GM12878 (cell line): ENCODE measurements at regions not wholly inside any gene's neighbourhood (a gene's known extent, or its start where the extent isn't known, plus 50 kb on each side); places are given as distances from the start of the nearest gene placed in this dataset.

Experiments
- ATAC-seq: fragments of 200-7000 bp; cut with Tn5 transposase; 3 replicates; pipeline ENCODE4 v1.9.1; 2020; ENCODE audit warnings: mild to moderate bottlenecking, moderate library complexity
- BruUV-seq: library from RNA; stranded (reverse); fragments of 400-500 nt; replicated peaks from 2 replicates; lab custom pipeline; 2021; lab: Mats Ljungman, UMichigan
- CTCF ChIA-PET: fragments of 300-600 bp; sonication (Branson Sonifier 250); formaldehyde crosslinking; extraction: SDS; loops from one replicate; lab custom pipeline; 2021; ENCODE audit warnings: inconsistent platforms; lab: Yijun Ruan, JAX
- POLR2A ChIA-PET: fragments of 350-600 bp; formaldehyde crosslinking; extraction: SDS; loops from one replicate; lab custom pipeline; 2021; ENCODE audit warnings: inconsistent platforms; lab: Charles Lee
- RAD21 ChIA-PET: fragments of 300-600 bp; sonication (Branson Sonifier 250); formaldehyde crosslinking; loops from one replicate; lab custom pipeline; 2023; ENCODE audit warnings: antibody characterized with exemption; ENCODE audit not compliant: unreplicated experiment; lab: Charles Lee
- SMC1A ChIA-PET: fragments of 300-600 bp; sonication (Branson Sonifier 250); formaldehyde crosslinking; loops from one replicate; lab custom pipeline; 2023; ENCODE audit not compliant: unreplicated experiment, uncharacterized antibody; lab: Charles Lee
- DNase-seq: peaks from one replicate; pipeline ENCODE4 v3.0.0-alpha.2; 2011; ENCODE audit warnings: low read depth, low spot score
- FAIRE-seq: peaks from 3 replicates; lab custom pipeline; 2011; peaks lifted over from hg19 to GRCh38; lab: Jason Lieb, UNC
- H2AFZ ChIP-seq: 2 replicates; pipeline ENCODE4 v1.6.0; 2011; ENCODE audit warnings: low read depth, low read length, control low read depth; ENCODE audit not compliant: control insufficient read depth
- H3K27ac ChIP-seq: 2 replicates; pipeline ENCODE4 v1.5.1; 2011; ENCODE audit warnings: control low read depth; ENCODE audit not compliant: control insufficient read depth, insufficient read depth
- H3K27me3 ChIP-seq, 2 experiments: replicated peaks in 1 of 2; 2 replicates each; pipeline versions ENCODE4 v1.6.0 to v1.6.1; 2011; ENCODE audit warnings: low read length in 1 of 2; ENCODE audit not compliant: control insufficient read depth in 2 of 2, insufficient read depth in 2 of 2
- H3K36me3 ChIP-seq, 2 experiments: 2 replicates each; pipeline ENCODE4 v1.5.1; 2011; ENCODE audit warnings: low read length in 1 of 2; ENCODE audit not compliant: control insufficient read depth in 2 of 2, insufficient read depth in 2 of 2
- H3K4me1 ChIP-seq: 2 replicates; pipeline ENCODE4 v1.6.1; 2011; ENCODE audit warnings: mild to moderate bottlenecking, low read length, moderate library complexity, mixed read lengths; ENCODE audit not compliant: control insufficient read depth, insufficient read depth
- H3K4me2 ChIP-seq: 2 replicates; pipeline ENCODE4 v1.6.0; 2011; ENCODE audit warnings: control low read depth; ENCODE audit not compliant: control insufficient read depth, insufficient read depth
- H3K4me3 ChIP-seq: fragments of 200-600 bp; sonication (generic); 2 replicates; pipeline ENCODE4 v1.5.1; 2016
- H3K79me2 ChIP-seq: 2 replicates; pipeline ENCODE4 v1.6.0; 2011; ENCODE audit warnings: low read length; ENCODE audit not compliant: control insufficient read depth, insufficient read depth
- H3K9ac ChIP-seq: 2 replicates; pipeline ENCODE4 v1.8.0; 2011; ENCODE audit warnings: low read length, control low read depth, mixed read lengths; ENCODE audit not compliant: control insufficient read depth, insufficient read depth
- H3K9me3 ChIP-seq: replicated peaks from 3 replicates; pipeline ENCODE4 v1.5.1; 2011; ENCODE audit warnings: mild to moderate bottlenecking, low read length; ENCODE audit not compliant: control insufficient read depth, insufficient read depth
- H4K20me1 ChIP-seq: 2 replicates; pipeline ENCODE4 v1.6.0; 2011; ENCODE audit not compliant: control insufficient read depth, insufficient read depth
- ATF3 ChIP-seq: IDR thresholded peaks from 2 replicates; pipeline ENCODE4 v1.6.1; 2011; ENCODE audit warnings: low read depth, mild to moderate bottlenecking, low read length, moderate library complexity, borderline replicate concordance; ENCODE audit errors: extremely low read depth
- CBFB ChIP-seq: IDR thresholded peaks from 2 replicates; pipeline ENCODE4 v1.6.1; 2016; ENCODE audit warnings: antibody characterized with exemption, low read depth
- HSF1 ChIP-seq: fragments of 150-350 bp; IDR thresholded peaks from 2 replicates; pipeline ENCODE4 v1.6.1; 2014; ENCODE audit warnings: mild to moderate bottlenecking, low read depth, low read length
- IKZF1 ChIP-seq: fragments of 450-650 bp; conservative IDR thresholded peaks from 2 replicates; pipeline ENCODE4 v1.6.1; 2017; ENCODE audit warnings: antibody characterized with exemption, mild to moderate bottlenecking
- MTA2 ChIP-seq: fragments of 450-650 bp; IDR thresholded peaks from 2 replicates; pipeline ENCODE4 v1.6.1; 2016; ENCODE audit warnings: low read depth, mild to moderate bottlenecking, moderate library complexity
- MYB ChIP-seq: fragments of 150-350 bp; IDR thresholded peaks from 2 replicates; pipeline ENCODE4 v1.6.1; 2014; ENCODE audit warnings: mild to moderate bottlenecking, low read depth, low read length, borderline replicate concordance
- NFIC ChIP-seq: IDR thresholded peaks from 2 replicates; pipeline ENCODE4 v1.6.1; 2012; ENCODE audit warnings: low read depth, mild to moderate bottlenecking, inconsistent platforms, low read length, moderate library complexity
- NR2C1 ChIP-seq: fragments of 450-650 bp; IDR thresholded peaks from 2 replicates; pipeline ENCODE4 v1.6.1; 2017; ENCODE audit warnings: antibody characterized with exemption, mild to moderate bottlenecking, moderate library complexity
- PKNOX1 ChIP-seq: fragments of 450-650 bp; IDR thresholded peaks from 2 replicates; pipeline ENCODE4 v1.6.1; 2016; ENCODE audit warnings: mild to moderate bottlenecking
- PRDM15 ChIP-seq: fragments of 450-650 bp; formaldehyde crosslinking; IDR thresholded peaks from 2 replicates; pipeline ENCODE4 v1.4.0; 2020; ENCODE audit warnings: mild to moderate bottlenecking, moderate library complexity
- SPI1 ChIP-seq: IDR thresholded peaks from 2 replicates; pipeline ENCODE4 v1.6.1; 2011; ENCODE audit warnings: low read depth, mild to moderate bottlenecking, low read length, moderate library complexity, borderline replicate concordance; ENCODE audit not compliant: insufficient read depth
- TBL1XR1 ChIP-seq: IDR thresholded peaks from 2 replicates; pipeline ENCODE4 v1.6.1; 2012; ENCODE audit warnings: low read depth, low read length, improper control_type of control experiment
- in situ Hi-C: fragments of 300-500 bp; cut with MboI; formaldehyde crosslinking; loops from 9 replicates; pipeline ENCODE4 v1.14.3; 2018; ENCODE audit warnings: mixed read lengths
- intact Hi-C: fragments of 100-400 bp; cut with micrococcal nuclease; formaldehyde crosslinking; loops from one replicate; pipeline ENCODE4 v1.14.2; 2022; ENCODE audit not compliant: unreplicated experiment
- TF ChIP-seq, protein P1 (sequence below): fragments of 450-650 bp; IDR thresholded peaks from 2 replicates; pipeline ENCODE4 v1.6.1; 2017; ENCODE audit warnings: low read depth, mild to moderate bottlenecking, moderate library complexity
- TF ChIP-seq, protein P2 (sequence below): fragments of 450-650 bp; IDR thresholded peaks from 2 replicates; pipeline ENCODE4 v1.6.1; 2017; ENCODE audit warnings: borderline replicate concordance

DNA sequence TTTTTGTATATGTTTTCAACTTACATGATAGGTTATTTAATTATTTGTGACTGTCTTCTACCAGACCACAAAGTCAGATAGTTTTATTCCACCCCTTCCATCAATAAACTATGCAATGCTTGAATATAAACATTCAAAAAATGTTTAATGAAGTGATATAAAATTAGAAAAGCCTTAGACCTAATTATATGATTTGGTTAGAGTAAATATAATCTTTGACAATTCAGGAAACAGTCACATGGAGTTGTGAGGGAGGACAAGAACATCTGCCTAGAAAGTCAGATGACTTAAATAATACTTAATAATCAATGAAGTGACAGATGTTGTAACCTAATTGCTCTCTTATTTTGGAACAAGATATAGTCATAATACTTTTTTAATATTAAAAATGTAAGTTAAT, 710.3 kb downstream of the ZBBX start:
- Histone ChIP-seq H3K79me2 (no peaks in the 10 kb centered on the region), H3K27ac (no peak overlapping the region), H4K20me1 (no peaks in the 10 kb centered on the region), H3K4me1 (no peaks in the 10 kb centered on the region), H3K4me3 (no peak overlapping the region), H3K9me3 (no peaks in the 10 kb centered on the region), H3K4me2 (no peak overlapping the region), H3K36me3 (no peaks in the 10 kb centered on the region), H3K27me3 (no peaks in the 10 kb centered on the region), H2AFZ (no peak overlapping the region), H3K9ac (no peak overlapping the region)
- BruUV-seq = no TSS peak
- SMC1A ChIA-PET = no interaction called here
- DNase-seq = no peak
- CTCF ChIA-PET = interaction anchor here (0.7 kb wide), 1 partner anchor 57 kb away, joined by 3 read pairs; no protein-coding TSS in a partner anchor
- POLR2A ChIA-PET = no interaction called here
- ATAC-seq = no peak
- RAD21 ChIA-PET = no interaction called here
- in situ Hi-C loops = no loop called here
- intact Hi-C loops = no loop called here
- no peak for FAIRE-seq
- TF ChIP-seq, protein P1, sequence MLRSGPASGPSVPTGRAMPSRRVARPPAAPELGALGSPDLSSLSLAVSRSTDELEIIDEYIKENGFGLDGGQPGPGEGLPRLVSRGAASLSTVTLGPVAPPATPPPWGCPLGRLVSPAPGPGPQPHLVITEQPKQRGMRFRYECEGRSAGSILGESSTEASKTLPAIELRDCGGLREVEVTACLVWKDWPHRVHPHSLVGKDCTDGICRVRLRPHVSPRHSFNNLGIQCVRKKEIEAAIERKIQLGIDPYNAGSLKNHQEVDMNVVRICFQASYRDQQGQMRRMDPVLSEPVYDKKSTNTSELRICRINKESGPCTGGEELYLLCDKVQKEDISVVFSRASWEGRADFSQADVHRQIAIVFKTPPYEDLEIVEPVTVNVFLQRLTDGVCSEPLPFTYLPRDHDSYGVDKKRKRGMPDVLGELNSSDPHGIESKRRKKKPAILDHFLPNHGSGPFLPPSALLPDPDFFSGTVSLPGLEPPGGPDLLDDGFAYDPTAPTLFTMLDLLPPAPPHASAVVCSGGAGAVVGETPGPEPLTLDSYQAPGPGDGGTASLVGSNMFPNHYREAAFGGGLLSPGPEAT = no peak
- TF ChIP-seq ATF3 = no peak
- no peak for TF ChIP-seq PKNOX1
- no peak for TF ChIP-seq CBFB
- no peak for TF ChIP-seq SPI1
- TF ChIP-seq PRDM15 = no peak
- no peak for TF ChIP-seq HSF1
- no peak for TF ChIP-seq MYB
- no peak for TF ChIP-seq TBL1XR1
- no peak for TF ChIP-seq NR2C1
- TF ChIP-seq IKZF1 = no peak
- TF ChIP-seq MTA2 = no peak
- TF ChIP-seq, protein P2, sequence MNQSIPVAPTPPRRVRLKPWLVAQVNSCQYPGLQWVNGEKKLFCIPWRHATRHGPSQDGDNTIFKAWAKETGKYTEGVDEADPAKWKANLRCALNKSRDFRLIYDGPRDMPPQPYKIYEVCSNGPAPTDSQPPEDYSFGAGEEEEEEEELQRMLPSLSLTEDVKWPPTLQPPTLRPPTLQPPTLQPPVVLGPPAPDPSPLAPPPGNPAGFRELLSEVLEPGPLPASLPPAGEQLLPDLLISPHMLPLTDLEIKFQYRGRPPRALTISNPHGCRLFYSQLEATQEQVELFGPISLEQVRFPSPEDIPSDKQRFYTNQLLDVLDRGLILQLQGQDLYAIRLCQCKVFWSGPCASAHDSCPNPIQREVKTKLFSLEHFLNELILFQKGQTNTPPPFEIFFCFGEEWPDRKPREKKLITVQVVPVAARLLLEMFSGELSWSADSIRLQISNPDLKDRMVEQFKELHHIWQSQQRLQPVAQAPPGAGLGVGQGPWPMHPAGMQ = no peak
- TF ChIP-seq NFIC = no peak
